GM19452 (cell line): ENCODE measurements at regions not wholly inside any gene's neighbourhood (a gene's known extent, or its start where the extent isn't known, plus 50 kb on each side); places are given as distances from the start of the nearest gene placed in this dataset.
"Not testable (repeated sequence)": the region's sequence is repeated elsewhere in the genome, so short reads cannot be mapped to it uniquely, and the experiment has no call there.

Experiments
- ATAC-seq: cut with Tn5 transposase; IDR thresholded peaks from one replicate; pipeline ENCODE4 v1.9.1; 2021; ENCODE audit not compliant: unreplicated experiment

DNA sequence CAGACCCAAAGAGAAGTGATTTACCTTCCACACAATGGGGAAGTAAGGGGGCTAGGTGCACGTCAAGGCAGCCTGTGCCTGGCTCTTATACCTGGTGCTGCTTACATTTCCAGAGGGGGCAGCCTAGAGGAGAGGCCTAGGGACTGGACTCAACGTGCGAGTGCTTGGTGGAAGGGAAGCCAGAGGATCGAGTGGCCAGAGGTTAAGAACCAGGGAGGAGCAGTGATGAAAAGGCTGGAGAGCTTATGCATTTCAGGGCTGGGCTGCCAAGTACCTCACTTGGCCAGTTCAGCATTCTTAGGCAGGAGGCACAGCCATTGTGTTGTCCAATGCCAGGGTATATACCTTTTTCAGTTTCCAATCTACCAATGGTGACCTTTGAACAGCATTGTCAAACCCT, 77.4 kb downstream of the LAT start:
- ATAC-seq = not testable (repeated sequence)

DNA sequence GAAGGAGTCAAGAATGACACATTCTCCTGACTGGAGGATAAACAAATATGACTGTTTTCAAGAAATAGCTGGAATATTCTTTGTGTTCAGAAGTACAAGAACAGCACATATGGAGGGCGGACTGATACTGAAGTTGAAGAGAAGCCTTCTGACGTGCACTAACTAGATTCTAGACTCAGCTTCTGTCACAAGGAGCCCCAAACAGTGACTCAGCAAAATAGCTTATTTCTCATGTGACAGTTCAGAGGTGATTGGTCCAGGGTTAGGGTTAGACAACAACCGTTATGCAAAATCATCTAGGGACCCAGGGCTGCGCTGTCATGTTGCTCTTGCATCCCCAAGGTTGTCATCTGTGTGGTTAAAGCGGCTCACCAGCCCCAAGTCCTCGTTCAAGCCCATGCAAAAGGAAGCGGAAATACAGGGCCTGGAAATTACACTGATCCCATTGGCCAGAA, 76.6 kb downstream of the LAT start:
- not testable (repeated sequence) for ATAC-seq

DNA sequence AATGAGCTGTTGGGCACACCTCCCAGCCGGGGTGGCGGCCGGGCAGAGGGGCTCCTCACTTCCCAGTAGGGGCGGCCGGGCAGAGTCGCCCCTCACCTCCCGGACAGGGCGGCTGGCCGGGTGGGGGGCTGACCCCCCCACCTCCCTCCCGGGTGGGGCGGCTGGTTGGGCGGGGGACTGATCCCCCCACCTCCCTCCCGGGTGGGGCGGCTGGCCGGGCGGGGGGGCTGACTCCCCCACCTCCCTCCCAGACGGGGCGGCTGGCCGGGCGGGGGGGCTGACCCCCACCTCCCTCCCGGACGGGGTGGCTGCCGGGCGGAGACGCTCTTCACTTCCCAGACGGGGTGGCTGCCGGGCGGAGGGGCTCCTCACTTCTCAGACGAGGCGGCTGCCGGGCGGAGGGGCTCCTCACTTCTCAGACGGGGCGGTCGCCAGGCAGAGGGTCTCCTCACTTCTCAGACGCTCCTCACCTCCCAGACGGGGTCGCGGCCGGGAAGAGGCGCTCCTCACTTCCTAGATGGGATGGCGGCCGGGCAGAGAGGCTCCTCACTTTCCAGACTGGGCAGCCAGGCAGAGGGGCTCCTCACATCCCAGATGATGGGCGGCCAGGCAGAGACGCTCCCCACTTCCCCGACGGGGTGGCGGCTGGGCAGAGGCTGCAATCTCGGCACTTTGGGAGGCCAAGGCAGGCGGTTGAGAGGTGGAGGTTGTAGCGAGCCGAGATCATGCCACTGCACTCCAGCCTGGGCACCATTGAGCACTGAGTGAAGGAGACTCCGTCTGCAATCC, 75.4 kb downstream of the LAT start:
- not testable (repeated sequence) for ATAC-seq

DNA sequence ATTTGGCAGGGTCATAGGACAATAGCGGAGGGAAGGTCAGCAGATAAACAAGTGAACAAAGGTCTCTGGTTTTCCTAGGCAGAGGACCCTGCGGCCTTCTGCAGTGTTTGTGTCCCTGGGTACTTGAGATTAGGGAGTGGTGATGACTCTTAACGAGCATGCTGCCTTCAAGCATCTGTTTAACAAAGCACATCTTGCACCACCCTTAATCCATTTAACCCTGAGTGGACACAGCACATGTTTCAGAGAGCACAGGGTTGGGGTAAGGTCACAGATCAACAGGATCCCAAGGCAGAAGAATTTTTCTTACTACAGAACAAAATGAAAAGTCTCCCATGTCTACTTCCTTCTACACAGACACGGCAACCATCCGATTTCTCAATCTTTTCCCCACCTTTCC, 74.7 kb downstream of the LAT start:
- not testable (repeated sequence) for ATAC-seq
